Suppressor macrophage (primary cell): ENCODE measurements at regions not wholly inside any gene's neighbourhood (a gene's known extent, or its start where the extent isn't known, plus 50 kb on each side); places are given as distances from the start of the nearest gene placed in this dataset.
A peak's percentile ranks its signal among the peaks of the same experiment; 100 is the strongest.
"Not testable (repeated sequence)": the region's sequence is repeated elsewhere in the genome, so short reads cannot be mapped to it uniquely, and the experiment has no call there.

Experiments used
- DNase-seq, 4 experiments: peaks; one replicate each; pipeline ENCODE4 v3.0.0-alpha.2; 2020 to 2022

DNA sequence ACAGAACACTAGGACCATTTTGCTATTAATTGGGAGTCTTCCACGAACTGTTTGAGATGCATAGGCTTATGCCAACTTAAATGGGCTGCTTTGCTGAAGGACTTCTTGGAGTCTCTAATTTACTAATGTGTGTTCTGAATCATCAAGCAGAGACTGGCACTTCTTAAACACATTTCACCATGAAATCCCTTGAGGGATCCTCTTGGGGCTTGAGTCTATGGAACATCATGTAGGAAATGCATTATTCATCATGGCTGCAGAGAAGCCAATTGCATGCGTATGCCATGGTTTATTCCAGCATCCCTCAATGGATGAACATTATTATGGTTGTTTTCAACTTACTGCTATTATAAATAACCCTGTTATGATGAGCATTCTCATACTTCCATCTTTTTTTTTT, 73.4 kb downstream of the FGD2 start:
- no peak for DNase-seq

DNA sequence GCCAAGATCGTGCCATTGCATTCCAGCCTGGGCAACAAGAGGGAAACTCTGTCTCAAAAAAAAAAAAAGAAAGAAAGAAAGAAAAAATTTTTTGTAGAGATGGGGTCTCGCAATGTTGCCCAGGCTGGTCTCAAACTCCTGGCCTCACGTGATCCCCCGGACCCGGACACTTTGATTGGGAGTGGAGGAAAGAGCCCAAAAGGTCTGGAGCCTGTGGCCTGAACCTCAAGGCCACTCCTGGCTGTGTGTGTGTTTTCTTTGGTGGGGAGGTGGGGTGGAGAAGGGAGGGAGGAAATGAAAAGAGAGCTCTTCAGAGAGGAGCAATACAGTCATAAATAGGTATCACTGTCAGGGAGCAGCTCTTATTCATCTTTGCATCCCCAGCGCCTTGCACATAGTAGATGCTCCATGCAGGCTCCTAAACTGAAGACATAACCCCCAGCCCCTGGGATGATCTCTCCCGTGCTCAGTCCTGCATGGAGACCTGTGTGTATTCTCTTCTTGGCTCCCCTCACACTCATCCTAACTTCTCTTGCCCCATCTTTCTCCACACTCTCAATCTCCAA, 75.7 kb downstream of the FGD2 start:
- no peak for DNase-seq

DNA sequence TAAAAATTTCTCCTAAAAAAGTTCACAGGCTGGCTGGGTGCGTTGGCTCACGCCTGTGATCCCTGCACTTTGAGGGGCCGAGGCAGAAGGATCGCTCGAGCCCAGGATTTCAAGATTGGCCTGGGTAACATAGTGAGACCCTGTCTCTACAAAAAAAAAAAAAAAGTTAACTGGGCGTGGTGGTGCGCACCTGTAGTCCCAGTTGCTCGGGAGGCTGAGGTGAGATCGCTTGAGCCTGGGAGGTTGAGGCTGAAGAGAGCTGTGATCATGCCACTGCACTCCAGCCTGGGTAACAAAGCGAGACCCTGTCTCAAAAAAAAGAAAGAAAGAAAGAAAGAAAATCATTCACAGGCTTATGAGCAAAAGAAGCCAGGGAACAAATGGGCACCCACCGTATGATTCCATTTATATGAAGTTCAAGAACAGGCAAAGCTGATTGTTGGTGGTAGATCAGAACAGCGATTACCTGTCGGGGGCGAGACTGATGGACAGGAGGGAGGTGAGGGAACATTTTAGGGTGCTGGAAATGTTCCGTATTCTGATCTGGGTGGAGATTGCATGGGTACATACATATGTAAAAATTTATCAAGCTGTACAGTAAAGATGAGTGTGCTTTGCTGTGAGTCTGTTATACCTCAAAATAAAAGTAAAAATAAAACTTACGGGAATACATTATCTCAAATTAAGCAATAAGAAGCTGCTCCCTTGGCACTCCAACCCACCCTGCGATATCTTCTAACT, 77.1 kb downstream of the FGD2 start:
- DNase-seq = no peak

DNA sequence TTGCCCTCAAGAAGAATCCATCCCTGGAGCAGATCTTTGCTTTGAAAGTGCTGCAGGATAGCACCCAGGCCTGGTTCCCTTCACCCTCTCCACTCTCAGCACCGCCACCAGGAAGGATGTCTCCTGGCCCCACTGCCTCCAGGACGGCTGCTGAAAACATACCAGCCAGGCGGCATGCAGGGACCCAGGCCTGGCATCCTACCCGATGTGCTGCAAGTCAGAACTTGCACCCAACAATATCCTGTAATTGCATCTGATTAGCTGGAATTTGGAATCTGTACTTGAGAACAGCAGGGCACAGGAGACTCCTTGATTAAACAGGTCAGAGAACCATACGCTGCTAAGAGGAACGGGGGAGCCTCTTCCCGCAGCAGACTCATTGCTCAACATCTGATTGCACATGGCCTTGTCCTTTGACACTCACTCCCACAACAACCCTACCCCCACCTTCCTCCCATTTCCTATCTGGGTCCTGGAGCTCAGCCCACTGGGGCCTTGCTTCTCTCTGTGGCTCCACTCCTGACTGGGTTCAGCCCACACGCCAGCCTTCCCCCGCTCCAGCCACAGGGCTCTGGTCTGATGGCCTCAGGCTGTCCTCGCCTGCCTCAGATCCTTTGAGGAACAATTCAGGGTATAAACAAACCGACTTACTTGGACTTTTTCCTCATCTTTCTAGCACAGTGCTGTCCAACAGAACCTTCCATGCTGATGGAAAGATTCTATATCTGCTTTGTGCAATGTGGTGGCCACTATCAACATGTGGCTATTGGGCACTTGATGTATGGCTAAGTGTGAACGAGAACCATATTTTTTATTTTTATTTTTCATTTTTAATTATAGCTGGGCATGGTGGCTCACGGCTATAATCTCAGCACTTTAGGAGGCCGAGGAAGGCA, 78.0 kb downstream of the FGD2 start:
- DNase-seq = peak; percentile 94 to 98 (median 97)

DNA sequence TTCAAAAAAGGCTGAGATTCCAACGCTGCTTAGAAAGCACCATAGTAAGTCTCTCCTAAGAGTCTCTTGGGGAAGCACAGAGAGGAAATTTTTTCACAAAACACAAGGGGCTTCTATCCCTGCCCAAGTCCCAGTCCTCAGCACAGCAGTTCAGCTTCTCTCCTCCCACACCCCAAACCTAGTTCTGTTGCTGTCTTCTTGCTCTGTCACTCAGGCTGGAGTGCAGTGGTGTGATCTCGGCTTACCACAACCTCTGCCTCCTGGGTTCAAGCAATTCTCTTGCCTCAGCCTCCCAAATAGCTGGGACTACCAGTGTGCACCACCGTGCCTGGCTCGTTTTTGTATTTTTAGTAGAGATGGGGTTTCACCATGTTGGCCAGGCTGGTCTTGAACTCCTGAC, 79.2 kb downstream of the FGD2 start:
- DNase-seq = not testable (repeated sequence)

DNA sequence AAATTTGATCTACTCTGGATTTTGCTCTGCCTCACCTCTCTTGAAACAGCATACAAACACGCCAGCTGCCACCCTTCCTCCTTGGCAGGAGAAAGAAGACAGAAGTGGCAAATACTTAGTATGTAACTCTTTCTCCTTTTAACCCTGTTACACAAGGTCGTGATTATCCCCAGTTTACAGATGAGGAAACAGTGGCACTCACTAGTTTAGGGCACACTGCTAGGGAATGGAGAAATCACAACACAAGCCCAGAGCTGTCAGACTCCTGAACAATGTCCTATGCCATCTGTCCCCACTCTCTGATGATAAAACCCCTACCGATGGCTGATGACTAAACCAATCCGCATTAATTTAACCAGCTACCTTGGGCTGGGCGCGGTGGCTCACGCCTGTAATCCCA, 79.7 kb downstream of the FGD2 start:
- peak; percentile 24 to 77 (median 67) for DNase-seq

DNA sequence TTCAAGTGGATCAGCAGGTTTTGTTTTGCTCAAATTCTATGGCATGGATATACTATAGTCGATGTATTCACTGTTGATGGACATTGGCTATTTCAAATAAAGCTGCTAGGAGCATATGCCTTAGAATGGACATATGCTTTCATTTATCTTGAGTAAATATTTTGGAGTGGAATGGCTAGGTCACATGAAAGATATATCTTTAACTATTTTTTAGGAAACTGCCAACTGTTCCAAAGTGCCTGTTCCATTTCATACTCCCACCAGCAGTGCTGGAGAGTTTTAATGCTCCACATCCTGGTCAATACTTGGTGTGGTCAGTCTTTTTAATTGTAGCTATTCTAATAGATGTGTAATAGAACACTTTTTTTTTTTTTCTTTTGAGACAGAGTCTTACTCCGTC, 81.1 kb upstream of the PIM1 start:
- no peak for DNase-seq

DNA sequence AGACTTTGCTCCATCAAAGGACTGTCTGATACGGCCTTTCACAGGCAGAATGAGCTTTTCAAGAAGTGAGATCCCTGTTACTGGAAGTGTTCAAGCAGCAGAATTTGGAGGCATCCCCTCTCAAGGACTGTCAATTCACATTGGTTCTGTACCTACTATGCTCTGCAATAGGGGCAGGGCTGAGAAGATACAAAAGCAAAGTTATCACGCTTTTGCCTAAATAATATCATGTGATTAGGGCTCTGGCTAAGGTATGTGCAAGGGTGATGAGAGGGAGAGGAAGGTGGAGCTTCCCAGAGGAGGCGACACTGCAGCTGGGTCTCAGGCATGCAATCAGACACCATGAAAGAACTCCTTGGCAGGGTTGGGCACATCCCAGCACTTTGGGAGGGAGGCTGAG, 80.2 kb upstream of the PIM1 start:
- no peak for DNase-seq

DNA sequence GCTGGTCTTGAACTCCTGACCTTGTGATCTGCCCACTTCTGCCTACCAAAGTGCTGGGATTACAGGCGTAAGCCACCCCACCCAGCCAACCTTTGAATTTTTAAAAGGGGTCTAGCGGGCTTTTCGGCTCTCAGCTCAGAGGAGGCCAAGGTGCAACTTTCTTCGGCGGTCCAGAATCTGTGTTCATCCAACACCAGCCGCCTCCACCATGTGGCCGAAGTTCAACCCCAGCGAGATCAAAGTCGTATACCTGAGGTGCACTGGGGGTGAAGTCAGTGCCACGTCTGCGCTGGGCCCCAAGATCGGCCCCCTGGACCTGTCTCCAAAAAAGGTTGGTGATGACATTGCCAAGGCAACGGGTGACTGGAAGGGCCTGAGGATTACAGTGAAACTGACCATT, 78.8 kb upstream of the PIM1 start:
- not testable (repeated sequence) for DNase-seq

DNA sequence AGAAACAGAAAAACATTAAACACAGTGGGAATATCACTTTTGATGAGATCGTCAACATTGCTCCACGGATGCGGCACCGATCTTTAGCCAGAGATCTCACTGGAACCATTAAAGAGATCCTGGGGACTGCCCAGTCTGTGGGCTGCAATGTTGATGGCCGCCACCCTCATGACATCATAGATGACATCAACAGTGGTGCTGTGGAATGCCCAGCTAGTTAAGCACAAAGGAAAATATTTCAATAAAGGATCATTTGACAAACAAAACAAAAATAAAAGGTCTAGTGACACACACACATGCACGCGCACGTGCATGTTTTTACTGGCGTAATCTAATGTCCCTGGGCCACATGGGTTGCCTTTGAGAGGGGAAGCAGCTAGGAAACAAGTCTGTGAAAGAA, 78.4 kb upstream of the PIM1 start:
- DNase-seq = not testable (repeated sequence)

DNA sequence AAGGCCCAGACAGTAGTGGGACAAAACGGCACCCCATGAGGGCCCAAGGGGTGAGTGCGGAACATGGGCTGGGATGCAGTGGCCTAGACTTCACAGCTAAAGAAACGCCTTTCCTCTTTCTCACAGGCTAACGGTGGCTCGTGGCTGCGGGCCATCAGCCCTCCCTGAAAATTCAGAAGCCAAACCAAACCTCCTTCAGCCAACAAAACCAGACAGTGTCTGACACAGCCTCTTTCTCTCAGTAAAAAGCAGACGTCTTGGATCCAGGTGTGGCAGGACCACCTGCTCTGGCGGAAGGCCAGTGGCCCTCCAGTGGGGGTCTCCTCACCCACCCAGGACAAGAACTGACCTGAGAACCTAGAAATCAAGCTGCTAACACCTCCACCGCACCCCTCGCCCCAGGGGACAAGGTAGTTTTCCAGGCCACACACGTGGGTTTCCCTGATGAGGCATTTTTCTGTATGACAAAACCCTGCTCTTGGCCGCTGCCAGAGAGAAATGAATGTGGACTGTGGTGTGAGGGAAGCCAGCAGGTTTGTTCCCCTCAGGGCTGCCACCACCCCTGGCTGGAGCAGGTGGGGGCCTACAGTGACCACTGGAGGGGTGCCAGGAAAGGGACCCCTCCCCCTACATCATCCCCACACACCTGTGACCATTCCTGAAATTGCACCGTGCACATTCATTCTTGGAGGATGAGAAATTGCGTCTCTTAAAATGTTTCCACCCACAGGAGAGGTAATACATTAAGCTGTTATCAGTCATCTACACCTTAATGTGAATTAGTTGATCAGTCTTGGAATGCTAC, 76.8 kb upstream of the PIM1 start:
- DNase-seq = no peak

DNA sequence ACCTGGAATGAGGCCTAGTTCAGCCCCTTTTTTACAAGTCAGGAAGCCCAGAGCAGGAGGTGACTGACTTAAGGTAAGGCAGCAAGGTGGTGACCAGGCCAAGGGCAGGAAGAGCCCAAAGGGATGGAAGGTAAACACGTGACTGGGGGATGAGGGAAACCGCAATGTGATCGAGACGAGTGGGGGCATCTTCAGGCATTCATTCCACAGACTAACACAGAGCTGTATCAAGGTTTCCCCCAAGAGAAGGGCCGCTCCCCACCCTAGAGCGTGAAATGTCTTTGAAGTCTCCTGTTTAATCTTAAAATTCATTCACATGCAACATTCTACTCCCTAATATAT, 76.3 kb upstream of the PIM1 start:
- DNase-seq = no peak

DNA sequence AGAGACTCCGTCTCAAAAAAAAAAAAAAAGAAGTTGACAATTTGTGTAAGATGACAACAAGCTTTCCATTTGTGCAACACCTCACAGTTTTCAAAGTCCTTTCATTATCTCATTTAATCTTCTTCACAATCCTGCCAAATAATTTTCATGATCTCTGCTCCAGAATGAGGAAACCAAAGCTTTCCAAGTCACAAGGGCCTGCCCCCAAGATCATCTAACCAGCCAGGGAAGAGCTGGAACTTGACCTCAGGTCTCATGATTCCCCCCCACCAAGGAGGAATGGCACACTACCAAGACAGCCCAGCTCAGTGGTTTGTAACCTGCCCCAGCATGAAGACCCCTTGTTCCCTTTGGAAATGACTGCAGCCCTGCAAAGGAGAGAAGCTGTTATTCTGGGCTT, 74.0 kb upstream of the PIM1 start:
- peak; percentile 60 to 80 (median 79) for DNase-seq

DNA sequence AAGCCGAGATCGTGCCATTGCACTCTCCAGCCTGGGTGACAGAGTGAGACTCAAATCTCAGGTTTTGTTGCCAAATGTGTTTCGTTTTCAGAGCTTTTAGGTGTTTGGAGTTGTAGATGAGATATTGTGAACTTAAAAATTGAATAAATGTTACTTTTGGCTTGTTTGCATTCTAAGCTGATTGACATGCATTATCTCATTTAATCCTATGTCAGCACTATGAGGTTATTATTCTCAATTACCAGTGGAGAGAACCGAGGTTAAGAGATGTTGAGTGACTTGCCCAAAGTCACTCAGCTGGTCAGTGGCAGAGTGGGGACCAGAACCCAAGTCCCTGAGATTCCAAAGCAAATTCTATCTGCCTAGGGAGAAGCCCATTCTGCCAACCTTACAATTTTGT, 72.6 kb upstream of the PIM1 start:
- no peak for DNase-seq

DNA sequence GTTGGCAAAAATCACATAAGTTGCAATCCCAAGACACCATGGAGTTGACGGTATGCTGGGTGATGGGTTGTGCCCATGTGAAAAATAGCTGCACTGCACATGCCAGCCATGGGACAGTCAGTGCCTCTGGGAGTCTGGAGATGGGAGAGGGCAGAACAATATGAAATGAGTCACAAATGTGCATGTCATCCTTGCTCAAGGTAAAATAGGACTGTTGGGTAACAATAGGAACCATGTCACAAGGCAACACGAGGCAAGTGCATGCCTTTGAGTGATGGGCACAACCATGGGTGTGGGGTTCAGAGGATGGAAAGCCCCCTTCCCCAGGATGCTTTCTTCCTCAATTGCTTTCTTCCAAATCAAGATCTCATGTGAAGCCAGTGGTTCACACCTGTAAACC, 70.5 kb upstream of the PIM1 start:
- peak; percentile 58 to 88 (median 78) for DNase-seq

DNA sequence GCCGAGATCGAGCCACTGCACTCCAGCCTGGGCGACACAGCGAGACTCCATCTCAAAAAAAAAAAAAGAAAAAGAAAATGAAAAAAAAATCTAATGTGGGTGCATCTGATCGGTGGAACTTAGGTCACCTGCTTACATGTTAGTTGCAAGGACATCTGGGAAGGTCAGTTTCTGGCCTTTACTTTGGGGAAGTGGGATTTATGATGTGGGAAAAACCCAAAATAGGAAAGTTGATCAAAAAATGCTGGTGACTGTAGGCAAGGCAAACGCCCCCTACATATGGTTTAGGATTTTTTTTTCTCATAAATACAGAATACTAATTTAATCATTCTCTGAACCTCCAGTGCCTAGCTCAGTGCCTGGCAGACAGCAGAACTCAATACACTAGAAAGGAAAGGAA, 69.2 kb upstream of the PIM1 start:
- DNase-seq = peak in 3 of 4 experiments; percentile 49 to 72 (median 57)

DNA sequence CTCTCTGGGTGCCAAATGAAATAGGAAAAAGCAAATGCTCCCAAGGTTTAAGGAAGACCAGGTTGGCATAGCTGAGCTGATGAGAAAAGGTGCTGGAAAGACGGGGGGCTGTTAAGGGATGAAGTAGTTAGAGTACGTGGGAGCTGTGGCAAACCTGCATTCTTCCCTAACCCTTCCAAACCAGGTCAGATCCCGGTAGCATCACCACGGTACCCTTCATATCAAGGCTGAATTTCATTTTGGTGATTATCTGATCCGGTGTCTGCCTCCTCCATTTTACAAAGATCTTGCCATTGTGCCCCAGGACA, 68.0 kb upstream of the PIM1 start:
- no peak for DNase-seq

DNA sequence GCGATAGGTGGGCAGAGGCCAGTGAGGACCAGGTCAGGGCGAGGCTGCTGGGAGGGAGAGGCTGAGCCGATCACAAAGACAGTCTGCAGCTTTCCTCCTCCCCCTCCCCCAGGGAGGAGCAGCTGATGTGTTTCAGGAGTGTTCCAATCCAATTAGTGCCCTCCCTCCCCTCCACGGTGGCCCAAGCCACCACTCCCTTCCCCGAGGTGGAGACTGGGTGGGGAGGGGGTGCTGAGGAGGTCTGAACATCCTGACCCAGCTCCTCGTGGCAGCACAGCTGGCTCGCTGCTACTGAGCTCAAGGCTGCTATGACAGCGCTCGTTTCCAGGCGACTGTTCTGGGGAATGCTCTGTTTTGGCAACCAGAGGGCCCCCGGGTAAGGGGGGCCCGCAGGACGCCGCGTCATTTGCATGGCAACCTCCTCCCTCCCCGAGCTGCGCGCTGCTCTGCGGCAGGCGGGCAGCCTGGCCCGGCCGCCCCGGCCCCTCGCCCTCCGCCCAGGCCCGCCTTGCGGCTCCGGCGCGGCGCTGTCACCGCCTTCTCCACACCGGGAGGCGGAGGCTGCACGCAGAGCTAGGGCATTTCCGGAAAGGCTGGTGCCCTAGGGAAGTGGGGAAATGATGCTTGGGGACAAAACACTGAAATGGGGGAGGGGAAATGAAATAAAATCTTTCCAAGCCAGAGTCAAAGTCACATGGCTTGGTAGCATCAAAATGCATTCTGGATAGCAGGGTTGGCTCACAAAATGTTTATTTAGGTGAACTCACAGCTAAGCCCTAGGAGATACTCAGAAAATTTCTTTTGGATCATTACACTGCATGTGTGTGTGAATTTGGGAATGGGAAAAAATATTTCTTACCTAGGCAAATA, 67.4 kb upstream of the PIM1 start:
- DNase-seq = peak; percentile 75 to 90 (median 88)

DNA sequence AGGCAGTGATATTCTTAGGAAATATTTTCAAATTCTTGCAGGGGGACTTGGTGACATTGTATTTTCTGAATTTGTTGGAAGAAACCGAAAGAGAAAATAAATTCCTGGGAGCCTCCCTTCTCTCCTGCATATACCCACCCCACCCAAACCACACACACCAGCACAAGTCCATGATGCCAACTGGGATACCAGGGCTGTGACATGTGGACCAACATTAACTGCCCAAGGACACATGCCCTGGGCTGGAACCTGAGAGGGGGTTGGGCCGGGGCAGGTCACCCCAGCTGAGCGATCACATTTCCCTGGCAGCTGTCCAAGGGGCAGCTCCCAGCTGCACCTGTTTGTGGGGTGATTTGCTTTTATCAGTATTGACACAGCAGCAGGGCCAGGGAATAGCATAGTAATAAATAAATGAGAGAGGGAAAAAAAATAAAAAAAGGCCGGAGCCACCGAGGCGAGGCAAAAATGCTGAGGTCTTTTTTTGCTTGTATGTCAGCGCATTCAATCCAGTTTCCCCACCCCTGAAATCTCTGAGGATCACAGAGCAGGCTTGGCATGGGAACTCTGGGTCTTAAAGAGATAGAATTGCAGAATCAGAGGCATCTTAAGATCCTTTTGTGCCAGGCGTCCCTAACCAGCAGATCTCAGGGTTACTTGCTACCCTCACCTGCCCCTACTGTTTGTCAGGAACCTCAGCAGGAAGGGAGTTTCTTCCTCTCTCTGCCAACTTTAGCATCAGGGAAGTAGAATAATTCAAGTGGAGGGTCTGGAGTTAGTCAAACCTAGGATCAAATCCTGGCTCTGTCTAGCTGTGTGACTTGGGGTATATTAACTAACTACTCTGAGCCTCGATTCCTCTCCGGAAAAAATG, 66.5 kb upstream of the PIM1 start:
- peak; percentile 31 to 67 (median 50) for DNase-seq

DNA sequence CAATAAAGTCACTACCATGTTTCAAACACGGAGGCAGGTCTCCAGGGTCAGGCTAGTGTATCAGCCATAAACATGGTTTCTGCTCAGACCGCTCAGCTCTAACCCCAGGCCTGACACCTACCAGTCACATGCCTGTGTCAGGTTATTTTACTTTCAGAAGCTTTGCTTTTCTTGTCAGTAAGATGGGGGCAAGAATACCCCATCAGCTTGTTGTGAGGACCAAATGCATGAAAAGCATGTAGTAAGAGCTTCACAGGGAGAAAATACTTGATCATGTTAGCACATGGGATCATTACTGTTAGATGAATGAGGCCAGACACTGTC, 65.2 kb upstream of the PIM1 start:
- DNase-seq = no peak
